GM21825 (cell line): ENCODE measurements at regions not wholly inside any gene's neighbourhood (a gene's known extent, or its start where the extent isn't known, plus 50 kb on each side); places are given as distances from the start of the nearest gene placed in this dataset.
"Not testable (repeated sequence)": the region's sequence is repeated elsewhere in the genome, so short reads cannot be mapped to it uniquely, and the experiment has no call there.

Experiments used
- ATAC-seq: cut with Tn5 transposase; IDR thresholded peaks from one replicate; pipeline ENCODE4 v1.9.1; 2021; ENCODE audit warnings: mild to moderate bottlenecking, moderate library complexity; ENCODE audit not compliant: unreplicated experiment

DNA sequence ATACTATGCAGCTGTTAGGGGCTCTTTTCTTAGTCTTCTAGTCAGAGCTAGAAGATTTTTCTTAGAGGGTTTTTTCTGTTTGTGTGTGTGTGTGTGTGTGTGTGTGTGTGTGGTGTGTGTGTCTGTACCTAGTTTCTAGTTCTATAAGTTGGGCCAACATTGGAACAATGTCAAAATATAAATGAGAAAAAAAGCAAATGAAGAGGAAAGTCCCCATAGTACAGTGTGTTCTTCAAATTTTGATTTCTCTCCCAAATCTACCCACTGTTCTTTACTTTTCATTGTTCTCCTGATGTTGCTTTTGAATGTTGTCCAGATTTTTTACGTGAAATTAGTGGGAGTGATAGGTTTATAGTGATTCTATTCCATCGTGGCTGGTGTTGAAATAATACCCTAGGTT lies 2153.4 kb upstream of the RAG2 start:
- no peak for ATAC-seq

DNA sequence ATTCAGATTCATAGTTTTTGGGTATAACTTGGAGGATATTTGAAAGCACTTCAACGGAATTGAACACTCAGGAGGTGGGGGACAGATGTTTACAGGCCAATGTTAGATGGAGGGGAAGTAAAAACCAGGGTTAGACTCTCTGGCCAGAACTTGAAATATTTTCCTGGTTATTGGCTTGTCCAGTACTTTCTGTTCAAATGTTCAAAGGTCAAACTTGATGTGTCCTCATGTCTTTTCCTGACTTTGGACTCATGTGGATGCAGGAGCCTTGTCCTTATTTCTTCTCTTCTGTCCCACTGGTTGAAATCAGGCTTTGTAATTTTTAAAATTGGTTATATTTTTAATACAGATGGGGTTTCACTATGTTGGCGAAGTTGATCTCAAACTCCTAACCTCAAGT lies 2148.5 kb upstream of the RAG2 start:
- ATAC-seq, result not testable (repeated sequence)

DNA sequence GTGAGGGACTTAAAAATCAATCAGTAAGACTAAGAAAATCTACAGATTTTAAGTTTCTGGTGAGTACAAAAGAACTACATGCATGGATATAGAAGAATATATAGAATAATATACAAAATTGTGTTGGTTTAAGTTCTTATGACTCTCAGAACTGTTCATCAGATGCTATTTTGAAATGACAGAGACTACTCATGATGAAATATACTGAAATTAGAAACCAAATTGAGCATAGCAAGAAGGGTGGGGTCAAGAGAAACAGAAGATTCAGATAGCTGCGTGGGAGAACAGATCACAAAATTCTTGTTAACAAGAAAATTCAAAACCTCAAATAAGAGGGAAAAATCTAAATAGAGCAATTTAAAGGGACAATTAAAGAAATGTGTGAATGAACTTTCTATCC lies 2125.3 kb upstream of the RAG2 start:
- no peak for ATAC-seq

DNA sequence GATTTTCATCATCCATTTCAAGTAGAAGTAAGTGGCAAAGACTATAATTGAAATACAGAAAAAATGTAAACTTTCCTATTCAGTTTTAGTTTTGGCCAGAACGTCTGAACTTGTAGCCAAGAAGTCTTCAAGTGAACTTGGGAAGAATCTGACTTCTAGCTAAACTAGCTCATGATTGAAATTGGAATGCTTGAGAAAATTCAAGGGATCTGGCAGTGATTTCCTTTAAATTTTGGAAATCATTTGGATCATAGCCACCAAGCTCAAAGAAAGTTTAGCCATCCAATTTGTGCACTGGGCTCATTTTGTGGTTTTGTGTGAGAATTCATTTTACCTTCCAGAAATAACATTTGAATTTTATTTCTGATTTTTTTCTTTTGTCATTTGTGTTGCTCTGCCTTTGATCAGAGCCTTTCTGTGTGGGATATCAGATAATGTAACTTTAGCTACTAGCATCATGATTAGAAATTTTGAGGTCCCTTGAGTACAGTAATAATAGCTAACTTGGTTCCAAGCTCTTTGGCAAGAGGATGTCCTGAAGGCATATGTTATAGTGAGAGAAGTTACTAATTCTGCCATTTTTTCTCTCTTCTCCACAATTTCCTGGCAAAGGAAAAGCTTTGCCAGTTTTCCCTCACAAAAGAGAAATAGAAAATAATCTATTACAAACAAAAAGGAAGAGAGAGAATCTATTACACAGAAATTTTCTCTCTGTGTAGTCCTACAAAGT lies 2123.7 kb upstream of the RAG2 start:
- ATAC-seq, result no peak

DNA sequence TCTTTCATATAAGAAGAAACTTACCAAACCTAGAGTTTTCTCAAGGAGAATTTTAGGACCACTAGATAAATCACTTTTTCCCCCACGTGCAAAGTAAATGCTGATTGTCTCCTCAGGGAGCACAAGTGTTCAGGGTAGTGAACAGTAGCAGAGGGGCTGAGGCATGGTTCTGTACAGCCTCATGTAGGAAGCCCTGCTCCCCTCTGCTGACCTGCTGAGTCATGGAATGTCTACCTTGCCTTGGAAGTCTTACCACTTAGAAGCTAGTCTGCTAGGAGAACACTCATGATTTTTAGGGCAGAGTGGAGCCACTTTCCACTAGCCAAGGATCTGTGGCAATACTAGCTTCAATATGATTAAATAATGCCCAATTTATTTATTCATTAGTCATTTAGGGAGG lies 2120.6 kb upstream of the RAG2 start:
- ATAC-seq, result no peak

DNA sequence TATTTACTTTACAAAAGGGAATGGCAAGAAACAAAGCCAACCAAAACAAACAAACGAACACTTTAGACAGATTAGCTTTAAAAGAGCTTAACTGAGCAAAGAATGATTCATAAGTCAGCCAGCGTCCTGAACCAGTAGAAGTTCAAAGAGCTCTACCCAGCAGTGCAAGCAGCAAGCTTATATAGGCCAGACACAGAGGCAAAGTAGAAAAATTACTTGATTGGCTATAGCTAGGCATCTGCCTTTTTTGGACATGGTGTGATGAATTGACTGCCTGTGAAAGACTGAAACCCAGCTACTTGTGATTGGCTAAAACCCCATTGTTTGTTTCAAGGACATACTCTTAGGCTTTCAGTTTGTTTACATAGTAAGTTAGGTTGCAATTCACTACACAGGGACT lies 2120.0 kb upstream of the RAG2 start:
- ATAC-seq, result no peak

DNA sequence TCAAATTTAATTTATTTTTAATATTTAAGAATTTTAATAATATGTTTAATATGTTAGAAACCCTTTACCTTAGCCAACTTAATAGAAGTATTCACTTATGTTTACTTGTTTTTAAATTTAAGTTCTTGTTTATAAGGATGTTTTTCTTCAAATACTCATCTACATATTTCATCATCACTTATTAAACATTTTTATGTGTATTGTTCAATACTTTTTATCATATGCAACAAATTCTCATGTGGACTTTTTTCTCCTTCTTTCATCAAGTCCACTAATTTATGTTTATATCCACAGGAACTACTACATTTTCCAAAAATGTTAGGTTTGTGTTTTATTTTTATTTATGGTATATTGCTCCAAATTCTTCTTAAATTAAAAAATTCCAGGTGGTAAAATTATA lies 2113.1 kb upstream of the RAG2 start:
- no peak for ATAC-seq

DNA sequence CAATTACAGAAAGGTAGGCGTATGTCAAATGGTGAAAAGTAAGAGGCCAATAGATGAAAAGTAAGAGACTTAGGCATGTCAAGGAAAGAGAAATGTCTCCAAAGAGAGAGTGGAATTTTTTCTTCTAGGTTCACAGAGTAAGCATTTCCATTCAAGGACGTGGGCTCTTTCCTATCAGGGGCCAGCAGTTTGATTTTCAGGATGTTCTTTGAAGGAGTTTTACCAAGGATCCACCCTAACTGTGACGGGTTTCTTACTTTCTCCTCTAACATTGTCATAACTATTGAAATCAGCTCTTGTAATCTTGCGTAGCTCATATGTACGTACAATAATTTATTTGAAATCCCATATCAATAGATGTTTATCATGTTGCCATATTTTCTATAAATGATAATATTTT lies 2112.2 kb upstream of the RAG2 start:
- no peak for ATAC-seq

DNA sequence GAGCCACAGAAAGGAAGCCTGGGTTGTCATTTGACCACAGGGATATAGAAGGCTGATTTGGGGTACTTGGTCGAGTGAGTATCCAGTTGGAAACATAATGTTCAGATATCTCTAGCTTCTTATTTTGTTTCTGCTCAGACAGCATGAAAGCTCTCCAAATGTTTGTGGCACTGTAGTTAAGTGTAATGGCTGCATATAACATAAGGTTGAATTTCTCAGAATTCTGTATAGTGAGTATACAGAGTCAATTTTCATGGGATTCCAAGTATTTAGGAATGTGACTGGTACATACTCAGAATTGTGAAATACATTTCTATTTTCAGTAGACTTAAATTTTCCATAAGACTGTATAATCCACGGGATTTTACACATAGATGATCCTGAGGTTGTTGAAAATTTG lies 2102.1 kb upstream of the RAG2 start:
- no peak for ATAC-seq

DNA sequence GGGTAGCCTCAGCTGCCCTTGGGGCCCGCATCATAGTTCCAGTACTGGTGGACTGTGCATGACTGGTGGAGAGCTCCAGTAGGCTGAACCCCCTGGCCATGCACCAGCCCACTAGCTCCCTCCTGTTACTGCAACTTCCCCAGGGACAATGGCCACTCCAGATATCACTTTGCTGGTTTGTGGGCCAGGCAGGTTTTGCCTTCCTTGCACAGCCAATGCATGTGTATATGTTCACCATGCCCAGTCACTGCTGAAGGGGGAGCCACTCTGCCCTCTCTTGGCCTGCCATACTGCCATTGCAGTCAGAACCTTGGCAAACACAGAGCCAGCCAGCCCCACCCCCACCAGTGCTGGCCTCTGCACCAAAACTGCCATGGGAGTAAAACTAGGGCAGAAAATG lies 2095.3 kb upstream of the RAG2 start:
- no peak for ATAC-seq

DNA sequence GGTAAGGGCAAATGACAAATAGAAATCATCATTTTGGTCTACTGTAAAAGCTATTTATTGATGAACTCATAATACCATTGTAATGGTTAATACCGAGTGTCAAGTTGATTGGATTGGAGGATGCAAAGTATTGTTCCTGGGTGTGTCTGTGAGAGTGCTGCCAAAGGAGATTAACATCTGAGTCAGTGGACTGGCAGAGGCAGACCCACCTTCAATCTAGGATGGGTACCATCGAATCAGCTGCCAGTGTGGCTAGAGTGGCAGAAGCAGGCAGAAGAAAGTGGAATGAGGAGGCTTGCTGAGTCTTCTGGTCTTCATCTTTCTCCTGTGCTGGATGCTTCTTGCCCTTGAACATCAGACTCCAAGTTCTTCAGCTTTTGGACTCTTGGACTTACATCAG lies 2092.2 kb upstream of the RAG2 start:
- ATAC-seq, result not testable (repeated sequence)

DNA sequence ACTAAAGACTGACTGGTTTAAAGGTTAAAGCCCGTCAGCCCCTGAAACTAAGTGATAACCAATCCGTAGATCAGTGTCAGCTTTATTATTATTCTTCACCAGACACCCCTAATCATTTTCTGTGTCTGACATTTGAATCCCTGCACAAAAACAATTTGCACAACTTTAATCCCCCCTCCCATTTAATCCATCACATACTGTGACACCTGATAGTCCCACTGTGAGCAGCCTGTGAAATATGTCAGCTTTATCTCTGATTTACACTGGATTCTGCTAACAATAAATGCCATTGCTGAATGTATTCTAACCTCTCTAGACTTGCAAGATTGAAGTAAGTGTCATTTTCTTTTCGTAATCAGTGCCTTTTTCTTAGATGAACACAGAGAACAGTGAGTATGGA lies 2089.0 kb upstream of the RAG2 start:
- ATAC-seq, result no peak

DNA sequence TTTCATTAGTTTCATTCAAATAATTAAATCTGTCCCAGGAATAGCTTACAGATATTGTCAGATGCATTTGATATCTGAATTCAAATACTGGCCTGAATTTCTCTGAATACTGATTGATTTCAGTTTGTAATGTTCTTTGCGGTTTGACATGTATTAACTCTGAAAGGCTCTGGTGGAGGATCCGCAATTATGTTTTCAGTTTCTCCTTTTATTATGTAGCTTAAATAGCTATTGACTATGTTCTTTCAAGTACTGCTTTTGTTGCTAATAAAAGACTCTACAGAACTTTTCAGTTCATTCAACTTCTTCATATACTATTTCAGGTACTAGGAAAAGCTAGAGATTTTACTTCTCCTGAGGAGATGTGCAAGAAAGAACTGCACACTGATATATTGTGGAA lies 2085.4 kb upstream of the RAG2 start:
- ATAC-seq, result no peak

DNA sequence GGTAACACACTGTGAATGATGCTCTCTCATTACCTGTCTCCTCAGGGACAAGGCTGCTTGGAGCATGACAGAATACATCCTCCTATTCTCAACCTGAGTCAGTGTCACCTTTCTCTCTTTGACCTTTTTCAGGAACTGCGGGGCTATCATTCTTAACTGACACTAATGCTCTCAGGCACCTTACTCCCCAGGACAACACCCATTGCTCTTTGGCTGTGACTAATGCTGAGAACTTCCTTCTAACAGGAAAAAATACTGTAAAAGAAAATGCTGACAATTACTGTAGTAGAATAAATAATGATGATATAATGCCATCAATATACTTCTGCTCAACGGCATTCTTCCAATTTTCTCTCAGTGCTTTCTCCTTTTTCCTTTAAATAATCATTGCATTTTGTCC lies 2082.7 kb upstream of the RAG2 start:
- no peak for ATAC-seq

DNA sequence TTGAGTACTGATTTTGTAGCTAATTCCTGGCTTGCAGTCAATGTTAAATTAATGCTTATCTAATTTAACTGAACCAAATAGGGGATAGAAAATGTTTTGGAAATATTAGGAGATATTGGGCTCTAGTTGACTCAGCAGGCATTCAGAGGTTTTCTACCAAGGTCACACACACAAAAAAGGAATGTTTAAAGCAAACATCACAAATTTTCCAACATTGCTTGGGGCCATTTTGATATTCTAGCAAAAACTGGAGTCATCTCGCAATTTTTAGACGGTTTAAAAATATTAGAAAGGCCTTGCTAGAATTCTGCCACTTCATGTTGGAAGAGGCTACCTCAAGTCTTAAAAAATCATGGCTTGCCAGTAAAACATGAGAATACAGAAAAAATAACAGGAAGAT lies 2082.1 kb upstream of the RAG2 start:
- no peak for ATAC-seq

DNA sequence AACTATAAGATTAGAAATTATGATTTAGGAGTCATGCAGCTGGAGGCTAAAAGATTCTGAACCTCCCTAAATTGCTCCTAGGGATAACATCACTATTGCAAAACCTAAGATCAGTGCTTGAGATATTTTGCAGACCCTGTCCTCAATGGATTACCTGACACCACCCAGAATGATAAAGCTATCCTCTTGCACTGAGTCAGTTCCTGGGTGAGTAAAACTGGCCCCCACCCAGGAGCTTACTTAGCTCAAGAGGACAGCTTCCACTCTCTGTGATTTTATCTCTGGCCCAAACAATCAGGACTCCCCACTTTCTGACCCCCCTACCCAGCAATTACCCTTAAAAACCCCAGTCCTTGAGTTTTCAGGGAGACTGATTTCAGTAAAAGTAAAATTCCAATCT lies 2074.4 kb upstream of the RAG2 start:
- ATAC-seq, result no peak

DNA sequence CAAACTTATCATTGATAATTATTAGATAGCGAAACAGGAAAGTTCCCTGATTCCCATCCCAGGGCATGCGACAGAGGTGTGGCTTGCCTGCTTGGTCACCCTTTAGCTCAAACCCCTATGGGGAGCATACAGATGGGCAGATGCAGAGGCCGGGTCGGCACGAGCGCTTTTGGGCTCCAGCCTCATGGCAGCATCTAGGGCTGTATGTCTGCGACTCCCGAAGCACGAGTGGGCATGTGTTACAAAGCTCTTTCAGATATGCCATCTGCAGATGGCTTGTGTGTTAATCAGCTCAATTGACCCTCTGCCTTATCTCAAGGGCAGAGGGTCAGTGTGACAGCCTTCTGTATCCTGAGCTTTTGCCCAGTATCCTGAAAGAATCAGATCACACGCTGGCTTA lies 2069.3 kb upstream of the RAG2 start:
- ATAC-seq, result no peak

DNA sequence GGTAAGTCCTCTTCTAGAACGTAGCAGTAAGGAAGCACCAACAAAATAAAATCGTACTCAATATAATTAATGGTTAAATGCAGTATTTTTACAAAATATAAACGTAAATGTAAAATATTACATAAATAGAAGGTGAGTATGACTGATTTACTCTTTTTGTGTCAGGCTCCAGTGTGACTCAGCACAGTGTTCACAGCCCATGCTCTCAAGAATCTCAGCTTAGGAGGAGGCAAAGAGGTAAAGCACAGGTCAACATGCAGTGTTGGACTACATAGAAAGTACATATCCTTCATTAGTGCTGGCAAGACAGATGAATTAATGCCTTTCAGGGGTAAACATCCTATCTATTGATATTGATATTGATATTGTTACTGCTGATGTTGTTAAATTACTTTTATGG lies 2050.6 kb upstream of the RAG2 start:
- ATAC-seq, result no peak

DNA sequence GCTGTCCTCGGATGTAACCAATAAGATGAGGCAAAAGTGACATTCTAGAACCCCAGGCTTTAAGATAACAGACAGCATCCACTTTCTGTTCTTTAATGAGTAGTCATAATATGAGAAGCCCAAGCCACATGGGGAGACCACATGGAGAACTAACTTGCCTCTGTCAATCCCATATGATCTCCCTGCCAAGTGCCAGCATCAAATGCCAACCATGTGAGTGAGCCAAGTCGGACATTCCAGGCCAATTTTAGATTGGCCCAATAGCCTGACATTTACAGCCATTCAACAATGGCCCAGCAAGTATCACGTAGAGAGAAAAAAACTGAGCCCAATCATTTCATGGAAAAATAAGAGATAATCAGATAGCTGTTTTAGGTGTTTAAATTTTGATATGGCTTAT lies 2048.3 kb upstream of the RAG2 start:
- no peak for ATAC-seq

DNA sequence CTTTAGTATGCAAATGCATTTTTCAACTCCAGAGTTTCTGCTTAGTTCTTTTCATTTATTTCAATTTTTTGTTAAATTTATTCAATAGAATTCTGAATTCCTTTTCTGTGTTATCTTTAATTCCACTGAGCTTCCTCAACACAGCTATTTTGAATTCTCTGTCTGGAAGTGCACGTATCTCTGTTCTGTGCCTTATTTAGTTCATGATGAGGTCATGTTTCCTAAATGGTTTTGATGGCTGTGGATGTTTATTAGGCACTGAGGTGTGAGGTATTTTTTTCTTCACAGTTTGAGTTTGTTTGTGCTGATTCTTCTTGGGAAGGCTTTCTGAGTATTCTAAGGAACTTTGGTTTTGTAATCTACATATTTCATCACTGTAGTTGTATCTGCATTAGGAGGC lies 2042.8 kb upstream of the RAG2 start:
- no peak for ATAC-seq

DNA sequence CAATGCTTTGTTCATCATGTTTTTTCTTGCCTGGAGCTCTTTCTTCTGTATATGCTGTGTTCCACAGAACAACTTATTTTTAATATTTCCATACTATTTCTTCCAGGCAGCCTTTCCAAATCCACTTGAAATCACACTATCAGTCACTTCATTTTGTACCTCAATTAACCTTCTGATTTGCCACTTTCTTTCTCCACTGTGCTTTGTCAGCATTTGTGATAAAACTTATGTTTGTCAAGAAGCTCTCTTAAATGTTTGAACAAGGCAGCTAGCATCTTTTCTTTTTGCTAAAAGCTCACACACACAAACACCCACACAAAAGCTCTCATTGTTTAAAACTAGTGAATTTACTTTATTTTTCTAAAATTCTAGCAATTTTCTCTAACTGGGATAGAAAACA lies 2014.7 kb upstream of the RAG2 start:
- ATAC-seq, result no peak

DNA sequence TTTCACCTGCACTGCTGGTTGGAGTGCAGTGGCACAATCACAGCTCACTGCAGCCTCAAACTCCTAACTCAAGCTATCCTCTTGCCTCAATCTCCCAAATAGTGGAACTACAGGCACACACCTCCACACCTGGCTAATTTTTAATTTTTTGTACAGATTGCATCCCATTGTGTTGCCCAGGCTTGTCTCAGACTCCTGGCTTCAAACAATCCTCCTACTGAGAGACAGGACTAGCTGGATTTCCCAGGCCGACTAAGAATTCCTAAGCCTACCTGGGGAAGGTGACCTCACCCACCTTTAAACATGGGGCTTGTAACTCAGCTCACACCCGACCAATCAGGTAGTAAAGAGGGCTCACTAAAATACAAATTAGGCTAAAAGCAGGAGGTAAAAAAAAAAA lies 2003.3 kb upstream of the RAG2 start:
- ATAC-seq, result not testable (repeated sequence)

DNA sequence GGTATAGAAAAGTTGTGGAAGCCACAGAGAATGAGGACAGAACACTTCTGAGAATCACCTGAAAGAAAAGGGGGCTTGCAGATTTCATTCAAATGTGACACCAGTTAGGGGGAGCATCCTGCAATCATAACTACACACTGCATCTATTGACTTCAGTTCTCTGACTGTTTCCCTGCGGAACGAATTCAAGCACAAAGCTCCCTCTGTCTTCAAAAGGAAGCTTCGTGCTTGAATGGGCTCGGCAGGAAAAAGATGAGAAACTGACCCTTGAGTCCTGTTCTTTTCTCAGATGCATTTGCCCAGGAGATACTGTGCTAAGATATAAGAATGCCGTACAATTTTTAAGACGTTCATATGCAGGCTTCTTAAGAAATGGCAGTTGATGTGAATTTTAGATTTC lies 2000.4 kb upstream of the RAG2 start:
- no peak for ATAC-seq
